DND-41 (cell line): ENCODE measurements at regions not wholly inside any gene's neighbourhood (a gene's known extent, or its start where the extent isn't known, plus 50 kb on each side); places are given as distances from the start of the nearest gene placed in this dataset.

Experiments used
- ATAC-seq: fragments of 200-7000 bp; cut with Tn5 transposase; 3 replicates; pipeline ENCODE4 v1.9.1; 2021; ENCODE audit warnings: low read depth; ENCODE audit not compliant: insufficient read depth
- DNase-seq: peaks from one replicate; pipeline ENCODE4 v3.0.0-alpha.2; 2020
- H2AFZ ChIP-seq: 2 replicates; pipeline ENCODE4 v1.6.0; 2012; ENCODE audit warnings: low read depth, low read length
- H3K27ac ChIP-seq: 2 replicates; pipeline ENCODE4 v1.5.1; 2012; ENCODE audit warnings: low read length, inconsistent platforms
- H3K27me3 ChIP-seq: fragments of 200-600 bp; sonication (generic); 2 replicates; pipeline ENCODE4 v1.6.0; 2012; ENCODE audit warnings: low read length, mild to moderate bottlenecking, inconsistent platforms; ENCODE audit not compliant: insufficient read depth, poor library complexity
- H3K36me3 ChIP-seq: 2 replicates; pipeline ENCODE4 v1.5.1; 2012; ENCODE audit warnings: low read length, inconsistent platforms; ENCODE audit not compliant: insufficient read depth
- H3K4me1 ChIP-seq: 2 replicates; pipeline ENCODE4 v1.5.1; 2012; ENCODE audit warnings: mild to moderate bottlenecking, low read length; ENCODE audit not compliant: insufficient read depth
- H3K4me2 ChIP-seq: 2 replicates; pipeline ENCODE4 v1.6.0; 2012; ENCODE audit warnings: mild to moderate bottlenecking, moderate library complexity, low read length, inconsistent platforms; ENCODE audit not compliant: insufficient read depth
- H3K4me3 ChIP-seq, 2 experiments: fragments of 200-600 bp in 1 of 2; shearing (Covaris generic) in 1 of 2; 2 replicates each; pipeline ENCODE4 v1.5.1; 2012 to 2016; ENCODE audit warnings: inconsistent platforms in 2 of 2, low read length in 2 of 2, mild to moderate bottlenecking in 2 of 2, low read depth in 1 of 2, moderate library complexity in 1 of 2
- H3K79me2 ChIP-seq: 2 replicates; pipeline ENCODE4 v1.6.0; 2012; ENCODE audit warnings: low read length, inconsistent platforms; ENCODE audit not compliant: insufficient read depth
- H3K9ac ChIP-seq: 2 replicates; pipeline ENCODE4 v1.6.0; 2012; ENCODE audit warnings: low read depth, mild to moderate bottlenecking, inconsistent platforms, low read length, moderate library complexity
- H3K9me3 ChIP-seq: 2 replicates; pipeline ENCODE4 v1.5.1; 2012; ENCODE audit warnings: low read length, moderate library complexity, mild to moderate bottlenecking, inconsistent platforms; ENCODE audit not compliant: insufficient read depth, severe bottlenecking
- H4K20me1 ChIP-seq: 2 replicates; pipeline ENCODE4 v1.6.0; 2012; ENCODE audit warnings: low read length; ENCODE audit not compliant: insufficient read depth
- EZH2 ChIP-seq: IDR thresholded peaks from 3 replicates; pipeline ENCODE4 v1.6.1; 2012; ENCODE audit warnings: borderline replicate concordance, low read depth, mild to moderate bottlenecking, moderate library complexity, low read length, inconsistent platforms; ENCODE audit not compliant: severe bottlenecking
- TF ChIP-seq, protein P1 (sequence below): IDR thresholded peaks from 2 replicates; pipeline ENCODE4 v1.5.1; 2012; ENCODE audit warnings: borderline replicate concordance, low read length, moderate library complexity, mild to moderate bottlenecking; ENCODE audit not compliant: poor library complexity, severe bottlenecking; ENCODE audit errors: extremely low read depth

GRCh38 chr3:31453430-31453829 is 79.3 kb upstream of the STT3B start:
- Histone ChIP-seq H3K79me2 (no peaks in the 10 kb centered on the region), H3K4me3 (no peak overlapping the region), H4K20me1 (no peaks in the 10 kb centered on the region), H3K36me3 (no peaks in the 10 kb centered on the region), H3K9ac (no peak overlapping the region), H3K27ac (no peak overlapping the region), H3K4me1 (peaks cover 7% of the 10 kb centered on the region; the same call in 1 of the 2 replicates), H3K27me3 (no peaks in the 10 kb centered on the region), H2AFZ (no peak overlapping the region), H3K4me2 (no peak overlapping the region), H3K9me3 (peaks cover 6% of the 10 kb centered on the region)
- DNase-seq (no peak), ATAC-seq (no peak)
- TF ChIP-seq, protein P1, sequence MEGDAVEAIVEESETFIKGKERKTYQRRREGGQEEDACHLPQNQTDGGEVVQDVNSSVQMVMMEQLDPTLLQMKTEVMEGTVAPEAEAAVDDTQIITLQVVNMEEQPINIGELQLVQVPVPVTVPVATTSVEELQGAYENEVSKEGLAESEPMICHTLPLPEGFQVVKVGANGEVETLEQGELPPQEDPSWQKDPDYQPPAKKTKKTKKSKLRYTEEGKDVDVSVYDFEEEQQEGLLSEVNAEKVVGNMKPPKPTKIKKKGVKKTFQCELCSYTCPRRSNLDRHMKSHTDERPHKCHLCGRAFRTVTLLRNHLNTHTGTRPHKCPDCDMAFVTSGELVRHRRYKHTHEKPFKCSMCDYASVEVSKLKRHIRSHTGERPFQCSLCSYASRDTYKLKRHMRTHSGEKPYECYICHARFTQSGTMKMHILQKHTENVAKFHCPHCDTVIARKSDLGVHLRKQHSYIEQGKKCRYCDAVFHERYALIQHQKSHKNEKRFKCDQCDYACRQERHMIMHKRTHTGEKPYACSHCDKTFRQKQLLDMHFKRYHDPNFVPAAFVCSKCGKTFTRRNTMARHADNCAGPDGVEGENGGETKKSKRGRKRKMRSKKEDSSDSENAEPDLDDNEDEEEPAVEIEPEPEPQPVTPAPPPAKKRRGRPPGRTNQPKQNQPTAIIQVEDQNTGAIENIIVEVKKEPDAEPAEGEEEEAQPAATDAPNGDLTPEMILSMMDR: no peak
- no peak for TF ChIP-seq EZH2

- Histone ChIP-seq H3K27me3 (no peaks in the 10 kb centered on the region), H3K27ac (no peak overlapping the region), H3K4me3 (no peak overlapping the region), H3K36me3 (no peaks in the 10 kb centered on the region), H3K9me3 (no peaks in the 10 kb centered on the region), H3K4me2 (no peak overlapping the region), H2AFZ (no peak overlapping the region), H3K4me1 (no peaks in the 10 kb centered on the region), H4K20me1 (no peaks in the 10 kb centered on the region), H3K9ac (no peak overlapping the region), H3K79me2 (no peaks in the 10 kb centered on the region)
- ATAC-seq: no peak
- TF ChIP-seq, protein P1: no peak
- TF ChIP-seq EZH2: no peak
- DNase-seq: no peak
Measured at GRCh38 chr3:31455524-31455923, 77.2 kb upstream of the STT3B start.

GRCh38 chr3:31456373-31456772 is 76.4 kb upstream of the STT3B start:
- H3K9me3 ChIP-seq: no peaks in the 10 kb centered on the region
- no peaks in the 10 kb centered on the region for H4K20me1 ChIP-seq
- H3K27me3 ChIP-seq: no peaks in the 10 kb centered on the region
- TF ChIP-seq, protein P1: no peak
- TF ChIP-seq EZH2: no peak
- H3K27ac ChIP-seq: no peak overlapping the region
- no peak overlapping the region for H3K4me3 ChIP-seq
- no peak overlapping the region for H2AFZ ChIP-seq
- DNase-seq (no peak), ATAC-seq (no peak)
- H3K4me1 ChIP-seq: peaks cover under 1% of the 10 kb centered on the region
- no peak overlapping the region for H3K9ac ChIP-seq
- no peaks in the 10 kb centered on the region for H3K36me3 ChIP-seq
- no peaks in the 10 kb centered on the region for H3K79me2 ChIP-seq
- H3K4me2 ChIP-seq: no peak overlapping the region

- Histone ChIP-seq H3K4me3 (no peak overlapping the region), H3K27ac (peak overlapping the region; percentile 49), H3K36me3 (no peaks in the 10 kb centered on the region), H3K9me3 (no peaks in the 10 kb centered on the region), H2AFZ (peak overlapping the region; percentile 65; the same call in 1 of the 2 replicates), H3K79me2 (no peaks in the 10 kb centered on the region), H3K9ac (0 out of 2 replicates have a peak overlapping the region, but pooled peaks have one; percentile 8), H4K20me1 (no peaks in the 10 kb centered on the region), H3K4me1 (peaks cover 21% of the 10 kb centered on the region), H3K27me3 (no peaks in the 10 kb centered on the region), H3K4me2 (no peak overlapping the region)
- ATAC-seq (no peak), DNase-seq (no peak)
- no peak for TF ChIP-seq EZH2
- TF ChIP-seq, protein P1: no peak
Measured at GRCh38 chr3:31461426-31461825, 71.3 kb upstream of the STT3B start.
